Lung (tissue), 11 donors: ENCODE measurements at regions not wholly inside any gene's neighbourhood (a gene's known extent, or its start where the extent isn't known, plus 50 kb on each side); places are given as distances from the start of the nearest gene placed in this dataset.

ENCODE experiments used
- ATAC-seq: fragments of 200-7000 bp; cut with Tn5 transposase; one replicate; pipeline ENCODE4 v1.9.1; 2020; ENCODE audit warnings: moderate number of reproducible peaks; ENCODE audit not compliant: insufficient read depth, low FRiP score
- DNase-seq, 3 donors: peaks; one replicate each; pipeline ENCODE4 v3.0.0-alpha.2; 2013 to 2017
- H3K27ac ChIP-seq, 2 donors: one replicate each; pipeline ENCODE4 v1.5.1; 2013; ENCODE audit warnings: mild to moderate bottlenecking in 2 of 2, moderate library complexity in 2 of 2, control low read depth in 1 of 2, inconsistent platforms in 1 of 2, low read depth in 1 of 2, low read length in 1 of 2
- H3K27me3 ChIP-seq, 3 donors: one replicate each; pipeline ENCODE4 v1.5.1; 2013; ENCODE audit warnings: low read length in 2 of 3; ENCODE audit not compliant: control insufficient read depth in 3 of 3, insufficient read depth in 3 of 3
- H3K36me3 ChIP-seq, 4 donors: one replicate each; pipeline ENCODE4 v1.5.1; 2013; ENCODE audit warnings: low read length in 4 of 4, mild to moderate bottlenecking in 1 of 4, moderate library complexity in 1 of 4; ENCODE audit not compliant: control insufficient read depth in 4 of 4, insufficient read depth in 4 of 4
- H3K4me1 ChIP-seq, 5 donors: one replicate each; pipeline ENCODE4 v1.5.1; 2013; ENCODE audit warnings: low read length in 5 of 5, mild to moderate bottlenecking in 2 of 5, moderate library complexity in 1 of 5; ENCODE audit not compliant: control insufficient read depth in 5 of 5, insufficient read depth in 5 of 5
- H3K4me3 ChIP-seq: one replicate; pipeline ENCODE4 v1.5.1; 2013; ENCODE audit warnings: mild to moderate bottlenecking, control low read depth, moderate library complexity
- H3K9ac ChIP-seq, 2 donors: one replicate each; pipeline ENCODE4 v1.5.1; 2013; ENCODE audit warnings: low read length in 2 of 2, control low read depth in 1 of 2; ENCODE audit not compliant: insufficient read depth in 1 of 2
- H3K9me3 ChIP-seq, 4 donors: one replicate each; pipeline ENCODE4 v1.5.1; 2013; ENCODE audit warnings: low read length in 3 of 4, mild to moderate bottlenecking in 1 of 4, moderate library complexity in 1 of 4; ENCODE audit not compliant: control insufficient read depth in 4 of 4, insufficient read depth in 3 of 4
- CTCF ChIP-seq: IDR thresholded peaks from 2 replicates; pipeline ENCODE4 v1.5.1; 2012; ENCODE audit warnings: mild to moderate bottlenecking; ENCODE audit errors: control extremely low read depth, extremely low read depth
- WGBS, 2 donors: extraction: QIAGEN DNeasy Blood & Tissue Kit; methylation state at CpG; one replicate each; pipeline ENCODE4 v1.1.7; 2013; 5-methylcytosine and 5-hydroxymethylcytosine counted together
- donor health status: control.
- donor health status: control.
- donor health status: Bipolar disorder and iron deficiency.
- donor health status: healthy.
- donor health status: DM: yes; HTN: yes; CAD: no.

DNA sequence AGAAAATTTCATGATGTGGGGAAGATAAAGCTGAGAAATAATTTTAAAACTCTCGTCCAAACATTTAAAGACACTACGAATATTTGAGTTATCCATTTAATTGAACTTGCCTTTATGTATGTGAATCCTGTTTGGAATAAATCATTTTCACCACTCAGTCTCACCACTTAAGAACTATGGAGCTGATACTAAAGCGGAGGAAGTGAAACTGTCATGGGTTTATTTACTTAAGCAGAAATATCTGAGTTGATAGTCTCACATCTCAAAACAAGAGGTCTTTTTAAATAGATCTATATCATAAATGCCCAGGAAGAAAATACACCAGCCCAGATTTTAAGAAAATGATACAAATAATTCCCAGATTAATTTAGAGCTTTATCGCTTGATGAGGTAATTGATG lies 532.4 kb downstream of the ZNF804A start:
- 64 to 68% methylated on average over 4 of the region's 4 CpGs for WGBS, 2 donors

GRCh38 chr2:185132501-185133041 lies 534.2 kb downstream of the ZNF804A start:
- no peak for TF ChIP-seq CTCF
- Histone ChIP-seq H3K4me1 (peaks cover 0 to 5% (median 0%) of the 10 kb centered on the region in 5 donors), H3K9ac (no peak overlapping the region), H3K27ac (no peak overlapping the region), H3K36me3 (no peaks in the 10 kb centered on the region), H3K27me3 (no peaks in the 10 kb centered on the region), H3K9me3 (peaks cover 0 to 7% (median 0%) of the 10 kb centered on the region in 4 donors), H3K4me3 (no peak overlapping the region)
- DNase-seq (no peak), ATAC-seq (no peak)
- WGBS, 2 donors, result 96% methylated on average over 39 of the region's 39 CpGs

More for the DNA sequence above, 532.4 kb downstream of the ZNF804A start:
- no peak for TF ChIP-seq CTCF
- Histone ChIP-seq H3K9me3 (peaks cover 0 to 7% (median 0%) of the 10 kb centered on the region in 4 donors), H3K27me3 (no peaks in the 10 kb centered on the region), H3K36me3 (no peaks in the 10 kb centered on the region), H3K4me1 (peaks cover 0 to 5% (median 0%) of the 10 kb centered on the region in 5 donors), H3K4me3 (no peak overlapping the region), H3K9ac (no peak overlapping the region), H3K27ac (no peak overlapping the region)
- DNase-seq (peak in 1 of 3 donors; percentile 4), ATAC-seq (no peak)

DNA sequence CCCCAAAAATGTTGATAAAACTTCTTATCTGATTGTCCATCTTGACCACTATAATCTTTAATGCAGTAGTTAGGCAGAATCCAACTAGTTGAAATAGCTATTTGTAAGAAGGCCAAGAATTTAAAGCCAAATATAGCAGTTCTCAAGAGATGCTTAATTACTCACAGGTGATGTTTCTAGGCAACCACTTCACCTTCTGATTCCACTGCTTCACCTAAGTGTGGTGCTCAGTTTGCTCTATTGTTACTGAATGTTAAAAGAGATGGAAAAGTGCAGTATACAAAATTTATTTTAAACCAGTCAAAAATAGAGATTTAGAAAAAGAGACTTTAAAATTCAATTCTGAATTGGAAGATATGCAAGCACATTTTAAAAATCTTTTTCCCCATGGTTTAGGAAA lies 539.4 kb downstream of the ZNF804A start:
- no peak for ATAC-seq
- Histone ChIP-seq H3K4me1 (no peaks in the 10 kb centered on the region), H3K27ac (no peak overlapping the region), H3K9me3 (peaks cover 0 to 2% (median 0%) of the 10 kb centered on the region in 4 donors), H3K36me3 (no peaks in the 10 kb centered on the region), H3K27me3 (no peaks in the 10 kb centered on the region), H3K4me3 (no peak overlapping the region), H3K9ac (no peak overlapping the region)
- no peak for TF ChIP-seq CTCF
- no peak for DNase-seq

GRCh38 chr2:185142677-185143076 lies 544.3 kb downstream of the ZNF804A start:
- no peak for TF ChIP-seq CTCF
- Histone ChIP-seq H3K9me3 (no peaks in the 10 kb centered on the region), H3K4me3 (no peak overlapping the region), H3K36me3 (no peaks in the 10 kb centered on the region), H3K4me1 (no peaks in the 10 kb centered on the region), H3K9ac (no peak overlapping the region), H3K27me3 (no peaks in the 10 kb centered on the region), H3K27ac (no peak overlapping the region)
- DNase-seq (no peak), ATAC-seq (no peak)
- 88 to 89% methylated on average over 1 of the region's 1 CpG for WGBS, 2 donors
